ENCODE measurements at regions not wholly inside any gene's neighbourhood (a gene's known extent, or its start where the extent isn't known, plus 50 kb on each side); places are given as distances from the start of the nearest gene placed in this dataset.

GRCh38 chr2:104434966-104435365 is 418.9 kb upstream of the POU3F3 start:
- intact Hi-C loops (cut with micrococcal nuclease), result no loop called here

GRCh38 chr2:104438481-104438880 is 415.4 kb upstream of the POU3F3 start:
- intact Hi-C loops (cut with micrococcal nuclease), result no loop called here

- intact Hi-C loops (cut with micrococcal nuclease), result no loop called here
Observed at GRCh38 chr2:104443145-104443544, 410.8 kb upstream of the POU3F3 start.

GRCh38 chr2:104444392-104444791 is 409.5 kb upstream of the POU3F3 start:
- intact Hi-C loops (cut with micrococcal nuclease), result no loop called here

GRCh38 chr2:104444889-104445288 is 409.0 kb upstream of the POU3F3 start:
- intact Hi-C loops (cut with micrococcal nuclease), result no loop called here

- intact Hi-C loops (cut with micrococcal nuclease), result no loop called here
Observed at GRCh38 chr2:104447831-104448434, 406.0 kb upstream of the POU3F3 start.

- intact Hi-C loops (cut with micrococcal nuclease), result no loop called here
Observed at GRCh38 chr2:104448661-104449440, 405.1 kb upstream of the POU3F3 start.

GRCh38 chr2:104452558-104452957 is 401.4 kb upstream of the POU3F3 start:
- intact Hi-C loops (cut with micrococcal nuclease), result no loop called here

GRCh38 chr2:104462731-104463130 is 391.2 kb upstream of the POU3F3 start:
- intact Hi-C loops (cut with micrococcal nuclease), result no loop called here

GRCh38 chr2:104465981-104466380 is 387.9 kb upstream of the POU3F3 start:
- intact Hi-C loops (cut with micrococcal nuclease), result no loop called here

- intact Hi-C loops (cut with micrococcal nuclease), result no loop called here
Observed at GRCh38 chr2:104468846-104469245, 385.1 kb upstream of the POU3F3 start.

GRCh38 chr2:104472076-104472475 is 381.8 kb upstream of the POU3F3 start:
- intact Hi-C loops (cut with micrococcal nuclease), result no loop called here

- intact Hi-C loops (cut with micrococcal nuclease), result no loop called here
Observed at GRCh38 chr2:104473546-104473945, 380.4 kb upstream of the POU3F3 start.

- intact Hi-C loops (cut with micrococcal nuclease), result no loop called here
Observed at GRCh38 chr2:104474716-104475115, 379.2 kb upstream of the POU3F3 start.

- intact Hi-C loops (cut with micrococcal nuclease), result no loop called here
Observed at GRCh38 chr2:104476075-104476474, 377.8 kb upstream of the POU3F3 start.

GRCh38 chr2:104476563-104476988 is 377.3 kb upstream of the POU3F3 start:
- intact Hi-C loops (cut with micrococcal nuclease), result no loop called here

- intact Hi-C loops (cut with micrococcal nuclease), result no loop called here
Observed at GRCh38 chr2:104481341-104481740, 372.6 kb upstream of the POU3F3 start.

- intact Hi-C loops (cut with micrococcal nuclease), result no loop called here
Observed at GRCh38 chr2:104487366-104487765, 366.5 kb upstream of the POU3F3 start.

GRCh38 chr2:104493698-104494097 is 360.2 kb upstream of the POU3F3 start:
- intact Hi-C loops (cut with micrococcal nuclease), result no loop called here

GRCh38 chr2:104501342-104501741 is 352.6 kb upstream of the POU3F3 start:
- intact Hi-C loops (cut with micrococcal nuclease), result no loop called here

- intact Hi-C loops (cut with micrococcal nuclease), result no loop called here
Observed at GRCh38 chr2:104501929-104502328, 352.0 kb upstream of the POU3F3 start.

- intact Hi-C loops (cut with micrococcal nuclease), result no loop called here
Observed at GRCh38 chr2:104502901-104503300, 351.0 kb upstream of the POU3F3 start.
